HEK293T (cell line): ENCODE measurements at regions not wholly inside any gene's neighbourhood (a gene's known extent, or its start where the extent isn't known, plus 50 kb on each side); places are given as distances from the start of the nearest gene placed in this dataset.

Experiments
- CTBP1 ChIP-seq: fragments of 450-650 bp; IDR thresholded peaks from 2 replicates; pipeline ENCODE4 v1.6.1; 2016; ENCODE audit warnings: borderline replicate concordance
- ELF4 ChIP-seq: fragments of 450-650 bp; IDR thresholded peaks from 2 replicates; pipeline ENCODE4 v1.6.1; 2017; ENCODE audit warnings: antibody characterized with exemption
- FOXK2 ChIP-seq: fragments of 450-650 bp; IDR thresholded peaks from 2 replicates; pipeline ENCODE4 v1.6.1; 2016; ENCODE audit warnings: mild to moderate bottlenecking
- FOXM1 ChIP-seq: fragments of 450-650 bp; IDR thresholded peaks from 2 replicates; pipeline ENCODE4 v1.6.1; 2017; ENCODE audit warnings: mild to moderate bottlenecking, borderline replicate concordance
- NFRKB ChIP-seq: fragments of 450-650 bp; IDR thresholded peaks from 2 replicates; pipeline ENCODE4 v1.6.1; 2016; ENCODE audit warnings: mild to moderate bottlenecking, moderate library complexity
- SP1 ChIP-seq: fragments of 450-650 bp; IDR thresholded peaks from 2 replicates; pipeline ENCODE4 v1.6.1; 2017
- ZNF384 ChIP-seq: fragments of 450-650 bp; IDR thresholded peaks from 2 replicates; pipeline ENCODE4 v1.6.1; 2016

GRCh38 chr12:94848966-94849365, 154.5 kb downstream of the NDUFA12 start:
- TF ChIP-seq FOXM1: no peak
- no peak for TF ChIP-seq ELF4
- no peak for TF ChIP-seq NFRKB
- TF ChIP-seq SP1: no peak
- no peak for TF ChIP-seq CTBP1
- no peak for TF ChIP-seq ZNF384
- TF ChIP-seq FOXK2: no peak
